B cell (primary cell): ENCODE measurements at regions not wholly inside any gene's neighbourhood (a gene's known extent, or its start where the extent isn't known, plus 50 kb on each side); places are given as distances from the start of the nearest gene placed in this dataset.

Experiments
- ATAC-seq: fragments of 200-7000 bp; cut with Tn5 transposase; one replicate; pipeline ENCODE4 v1.10.0; 2021; ENCODE audit warnings: low read depth, mild to moderate bottlenecking, moderate number of reproducible peaks, moderate library complexity
- CTCF ChIA-PET: fragments of 350-600 bp; sonication (Branson Sonifier 250); formaldehyde crosslinking; loops from one replicate; lab custom pipeline; 2021; ENCODE audit warnings: antibody characterized with exemption, inconsistent platforms; lab: Charles Lee
- POLR2A ChIA-PET: fragments of 350-600 bp; sonication (Branson Sonifier 250); formaldehyde crosslinking; loops from one replicate; lab custom pipeline; 2021; ENCODE audit warnings: antibody characterized with exemption; lab: Charles Lee
- DNase-seq: peaks from one replicate; pipeline ENCODE4 v3.0.0; 2013
- H2AFZ ChIP-seq: 2 replicates; pipeline ENCODE4 v1.6.1; 2012; ENCODE audit warnings: mild to moderate bottlenecking, low read depth, low read length; ENCODE audit not compliant: insufficient read depth, poor library complexity, severe bottlenecking
- H3K27ac ChIP-seq, 2 donors: 1 replicate in 1 of 2; 2 replicates in 1 of 2; pipeline ENCODE4 v1.5.1; 2012 to 2013; ENCODE audit warnings: low read length in 2 of 2, mild to moderate bottlenecking in 2 of 2, moderate library complexity in 1 of 2
- H3K27me3 ChIP-seq, 4 experiments: fragments of 200-600 bp in 1 of 4; sonication (generic) in 1 of 4; replicated peaks in 1 of 4; 1 replicate in 2 of 4; 2 replicates in 2 of 4; pipeline versions ENCODE4 v1.6.1 to v1.7.0; 2013 to 2016; ENCODE audit warnings: low read length in 3 of 4, mild to moderate bottlenecking in 2 of 4, mixed read lengths in 1 of 4, moderate library complexity in 1 of 4; ENCODE audit not compliant: insufficient read depth in 4 of 4, control insufficient read depth in 3 of 4; ENCODE audit errors: control extremely low read depth in 1 of 4
- H3K36me3 ChIP-seq, 2 experiments: replicated peaks in 1 of 2; 1 replicate in 1 of 2; 2 replicates in 1 of 2; pipeline versions ENCODE4 v1.6.1 to v1.7.1; 2013; ENCODE audit warnings: low read length in 1 of 2; ENCODE audit not compliant: insufficient read depth in 2 of 2, control insufficient read depth in 1 of 2; ENCODE audit errors: control extremely low read depth in 1 of 2, extremely low read depth in 1 of 2
- H3K4me1 ChIP-seq, 2 donors: fragments of 200-600 bp in 1 of 2; sonication (generic) in 1 of 2; 1 replicate in 1 of 2; 2 replicates in 1 of 2; pipeline versions ENCODE4 v1.5.1 to v1.6.1; 2013 to 2017; ENCODE audit warnings: low read length in 2 of 2; ENCODE audit not compliant: control insufficient read depth in 2 of 2, insufficient read depth in 2 of 2
- H3K4me2 ChIP-seq: replicated peaks from 2 replicates; pipeline ENCODE3; 2012; ENCODE audit warnings: mild to moderate bottlenecking, low read depth, low read length; ENCODE audit not compliant: poor library complexity, severe bottlenecking
- H3K4me3 ChIP-seq, 5 experiments: fragments of 200-600 bp in 1 of 5; sonication (generic) in 1 of 5; 1 replicate in 3 of 5; 2 replicates in 2 of 5; pipeline versions ENCODE4 v1.5.1 to v1.7.0; 2011 to 2016; ENCODE audit warnings: low read length in 4 of 5, mild to moderate bottlenecking in 4 of 5, low read depth in 2 of 5, control low read depth in 1 of 5, moderate library complexity in 1 of 5; ENCODE audit not compliant: insufficient read depth in 1 of 5; ENCODE audit errors: control extremely low read depth in 1 of 5, extremely low read depth in 1 of 5
- H3K79me2 ChIP-seq: fragments of 200-600 bp; sonication (generic); one replicate; pipeline ENCODE4 v1.6.0; 2016; ENCODE audit warnings: low read length; ENCODE audit not compliant: control insufficient read depth, insufficient read depth
- H3K9ac ChIP-seq: fragments of 200-600 bp; sonication (generic); 2 replicates; pipeline ENCODE4 v1.6.1; 2017; ENCODE audit warnings: mild to moderate bottlenecking, low read length, moderate library complexity
- H3K9me3 ChIP-seq, 3 donors: one replicate each; pipeline versions ENCODE4 v1.6.1 to v1.7.1; 2013; ENCODE audit warnings: low read length in 2 of 3; ENCODE audit not compliant: control insufficient read depth in 2 of 3, insufficient read depth in 1 of 3; ENCODE audit errors: control extremely low read depth in 1 of 3
- H4K20me1 ChIP-seq: 2 replicates; pipeline ENCODE4 v1.6.0; 2012; ENCODE audit warnings: mild to moderate bottlenecking, low read length; ENCODE audit not compliant: insufficient read depth, control insufficient read depth, poor library complexity, severe bottlenecking
- H3K27ac Mint-ChIP-seq: one replicate; pipeline ENCODE4 v1.8.0; 2021; ENCODE audit warnings: mixed read lengths
- H3K27me3 Mint-ChIP-seq: one replicate; pipeline ENCODE4 v1.8.0; 2021; ENCODE audit warnings: mixed read lengths
- H3K4me1 Mint-ChIP-seq: one replicate; pipeline ENCODE4 v1.8.0; 2021; ENCODE audit warnings: mixed read lengths
- H3K4me3 Mint-ChIP-seq: one replicate; pipeline ENCODE4 v1.8.0; 2021; ENCODE audit warnings: mixed read lengths
- H3K9me3 Mint-ChIP-seq: one replicate; pipeline ENCODE4 v1.8.0; 2022; ENCODE audit warnings: mixed read lengths; ENCODE audit not compliant: insufficient read depth
- EZH2 ChIP-seq: IDR thresholded peaks from 2 replicates; pipeline ENCODE4 v1.6.1; 2012; ENCODE audit warnings: borderline replicate concordance, low read depth, mild to moderate bottlenecking, moderate library complexity, low read length; ENCODE audit not compliant: insufficient read depth, poor library complexity, severe bottlenecking
- WGBS: methylation state at CpG from one replicate; pipeline ENCODE4 v1.1.5; 2013; ENCODE audit warnings: missing lambda C conversion rate; ENCODE audit not compliant: insufficient coverage; 5-methylcytosine and 5-hydroxymethylcytosine counted together
- intact Hi-C: fragments of 100-400 bp; cut with micrococcal nuclease; formaldehyde crosslinking; loops from one replicate; pipeline ENCODE4 v1.10.0; 2022
- TF ChIP-seq, protein P1 (sequence below): fragments of 200-600 bp; IDR thresholded peaks from one replicate; pipeline ENCODE4 v1.8.0; 2022; ENCODE audit warnings: antibody characterized with exemption, mild to moderate bottlenecking

DNA sequence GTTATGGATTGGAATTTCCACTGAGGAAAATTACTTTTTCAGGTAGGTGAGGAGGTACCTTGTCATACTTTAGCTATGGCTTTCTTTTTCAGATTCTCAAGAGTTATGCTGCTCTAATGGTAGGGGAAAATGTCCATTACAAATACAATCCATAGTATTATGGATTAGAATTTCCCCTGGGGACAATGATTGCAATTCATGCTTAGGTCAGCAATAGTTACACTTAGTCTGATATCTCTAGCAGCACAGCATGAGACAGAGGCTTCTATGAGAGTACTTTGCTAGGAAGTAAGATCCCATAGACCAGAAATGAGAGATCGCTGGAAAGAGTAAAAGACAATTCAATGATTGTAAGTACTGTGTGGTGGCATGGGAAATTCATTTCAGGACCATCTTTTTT lies 949.5 kb upstream of the CDH8 start:
- H3K4me3 ChIP-seq: no peak overlapping the region
- no peak overlapping the region for H3K9ac ChIP-seq
- CTCF ChIA-PET: interaction anchor here (0.5 kb wide), 1 partner anchor 1173 kb away, joined by 3 read pairs; no protein-coding TSS in a partner anchor
- ATAC-seq: no peak
- no peaks in the 10 kb centered on the region for H3K27me3 ChIP-seq
- no peaks in the 10 kb centered on the region for H3K4me1 ChIP-seq
- TF ChIP-seq EZH2: no peak
- TF ChIP-seq, protein P1, sequence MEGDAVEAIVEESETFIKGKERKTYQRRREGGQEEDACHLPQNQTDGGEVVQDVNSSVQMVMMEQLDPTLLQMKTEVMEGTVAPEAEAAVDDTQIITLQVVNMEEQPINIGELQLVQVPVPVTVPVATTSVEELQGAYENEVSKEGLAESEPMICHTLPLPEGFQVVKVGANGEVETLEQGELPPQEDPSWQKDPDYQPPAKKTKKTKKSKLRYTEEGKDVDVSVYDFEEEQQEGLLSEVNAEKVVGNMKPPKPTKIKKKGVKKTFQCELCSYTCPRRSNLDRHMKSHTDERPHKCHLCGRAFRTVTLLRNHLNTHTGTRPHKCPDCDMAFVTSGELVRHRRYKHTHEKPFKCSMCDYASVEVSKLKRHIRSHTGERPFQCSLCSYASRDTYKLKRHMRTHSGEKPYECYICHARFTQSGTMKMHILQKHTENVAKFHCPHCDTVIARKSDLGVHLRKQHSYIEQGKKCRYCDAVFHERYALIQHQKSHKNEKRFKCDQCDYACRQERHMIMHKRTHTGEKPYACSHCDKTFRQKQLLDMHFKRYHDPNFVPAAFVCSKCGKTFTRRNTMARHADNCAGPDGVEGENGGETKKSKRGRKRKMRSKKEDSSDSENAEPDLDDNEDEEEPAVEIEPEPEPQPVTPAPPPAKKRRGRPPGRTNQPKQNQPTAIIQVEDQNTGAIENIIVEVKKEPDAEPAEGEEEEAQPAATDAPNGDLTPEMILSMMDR: no peak
- H3K9me3 ChIP-seq: no peaks in the 10 kb centered on the region
- Mint-ChIP-seq H3K4me3 (no peak overlapping the region), H3K27me3 (no peaks in the 10 kb centered on the region), H3K9me3 (peaks cover 3% of the 10 kb centered on the region), H3K4me1 (no peaks in the 10 kb centered on the region), H3K27ac (no peak overlapping the region)
- H3K4me2 ChIP-seq: no peak overlapping the region
- no peak overlapping the region for H2AFZ ChIP-seq
- 100% methylated on average over 1 of the region's 1 CpG for WGBS
- no peaks in the 10 kb centered on the region for H3K79me2 ChIP-seq
- H3K27ac ChIP-seq: no peak overlapping the region
- no peaks in the 10 kb centered on the region for H3K36me3 ChIP-seq
- H4K20me1 ChIP-seq: no peaks in the 10 kb centered on the region
- POLR2A ChIA-PET: no interaction called here
- intact Hi-C loops: no loop called here
- no peak for DNase-seq

DNA sequence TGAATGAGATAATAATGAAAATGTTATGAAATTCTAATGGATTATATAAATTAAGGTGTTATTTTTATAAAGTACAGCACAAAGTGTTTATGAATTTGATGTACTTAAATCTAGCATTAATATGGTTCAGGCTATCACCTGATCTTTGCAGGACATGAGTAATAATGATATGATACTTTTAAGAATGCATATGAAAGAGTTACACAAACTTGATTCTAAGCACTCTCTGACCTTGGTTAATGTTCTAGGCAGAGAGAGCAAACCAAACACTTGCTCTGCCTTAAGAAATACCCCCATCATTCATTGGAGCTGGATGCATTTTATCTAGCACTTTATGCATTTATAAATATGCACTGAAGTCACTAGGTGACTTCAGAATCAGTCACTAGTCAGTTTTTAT lies 942.2 kb upstream of the CDH8 start:
- Histone ChIP-seq H3K4me3 (no peak overlapping the region), H3K4me1 (no peaks in the 10 kb centered on the region), H3K4me2 (no peak overlapping the region), H3K9me3 (no peaks in the 10 kb centered on the region), H3K79me2 (no peaks in the 10 kb centered on the region), H2AFZ (no peak overlapping the region), H3K27me3 (no peaks in the 10 kb centered on the region), H3K27ac (no peak overlapping the region), H3K36me3 (no peaks in the 10 kb centered on the region), H4K20me1 (no peaks in the 10 kb centered on the region), H3K9ac (no peak overlapping the region)
- Mint-ChIP-seq H3K4me3 (no peak overlapping the region), H3K9me3 (peaks cover 8% of the 10 kb centered on the region), H3K27ac (no peak overlapping the region), H3K27me3 (no peaks in the 10 kb centered on the region), H3K4me1 (no peaks in the 10 kb centered on the region)
- ChIA-PET CTCF (no interaction called here), POLR2A (no interaction called here)
- intact Hi-C loops: no loop called here
- no peak for ATAC-seq
- TF ChIP-seq EZH2: no peak
- TF ChIP-seq, protein P1: no peak
- DNase-seq: no peak
